K562 (cell line): ENCODE measurements at regions not wholly inside any gene's neighbourhood (a gene's known extent, or its start where the extent isn't known, plus 50 kb on each side); places are given as distances from the start of the nearest gene placed in this dataset.

Source experiments
- ATAC-seq: fragments of 200-7000 bp; cut with Tn5 transposase; 3 replicates; pipeline ENCODE4 v1.9.1; 2020; ENCODE audit warnings: moderate library complexity
- BruUV-seq: library from RNA; stranded (reverse); fragments of 400-500 nt; replicated peaks from 2 replicates; lab custom pipeline; 2021; lab: Mats Ljungman, UMichigan
- CTCF ChIA-PET: fragments of 300-600 bp; formaldehyde crosslinking; extraction: SDS; loops from one replicate; lab custom pipeline; 2021; ENCODE audit warnings: low intra/inter-chr PET ratio; lab: Yijun Ruan, JAX
- POLR2A ChIA-PET: fragments of 300-600, 350-650 bp; sonication (Branson Sonifier 250); formaldehyde crosslinking; extraction: SDS; loops from one replicate; lab custom pipeline; 2021; ENCODE audit warnings: antibody characterized with exemption, inconsistent platforms; lab: Yijun Ruan, JAX
- DNase-seq, 4 experiments: peaks; one replicate each; pipeline versions ENCODE4 v3.0.0 to v3.0.0-alpha.2; 2011 to 2018; ENCODE audit warnings: low spot score in 3 of 4, mixed read lengths in 3 of 4; ENCODE audit errors: extremely low read depth in 1 of 4
- FAIRE-seq: peaks from 2 replicates; lab custom pipeline; 2011; peaks lifted over from hg19 to GRCh38; lab: Jason Lieb, UNC
- H2AFZ ChIP-seq: 2 replicates; pipeline ENCODE4 v1.6.0; 2011; ENCODE audit warnings: low read depth, low read length, control low read depth, inconsistent platforms
- H3K27ac ChIP-seq: fragments of 200-600 bp; 3 replicates; pipeline ENCODE4 v1.8.0; 2011; ENCODE audit warnings: low read depth, mild to moderate bottlenecking, control low read depth, inconsistent platforms, low read length, moderate library complexity, mixed read lengths; ENCODE audit errors: extremely low read depth
- H3K27me3 ChIP-seq, 2 experiments: fragments of 300-600 bp in 1 of 2; 2 replicates in 1 of 2; 3 replicates in 1 of 2; pipeline versions ENCODE4 v1.6.0 to v1.8.0; 2011; ENCODE audit warnings: inconsistent platforms in 2 of 2, low read length in 2 of 2, mild to moderate bottlenecking in 1 of 2, mixed read lengths in 1 of 2, moderate library complexity in 1 of 2; ENCODE audit not compliant: control insufficient read depth in 2 of 2, insufficient read depth in 2 of 2
- H3K36me3 ChIP-seq: fragments of 300-600 bp; 3 replicates; pipeline ENCODE4 v1.8.0; 2011; ENCODE audit warnings: mild to moderate bottlenecking, low read length, inconsistent platforms; ENCODE audit not compliant: control insufficient read depth, insufficient read depth
- H3K4me1 ChIP-seq, 2 experiments: fragments of 200-600 bp in 1 of 2; replicated peaks in 1 of 2; 2 replicates in 1 of 2; 3 replicates in 1 of 2; pipeline versions ENCODE4 v1.5.1 to v1.8.0; 2011; ENCODE audit warnings: inconsistent platforms in 2 of 2, low read length in 2 of 2, mild to moderate bottlenecking in 1 of 2, mixed read lengths in 1 of 2, moderate library complexity in 1 of 2; ENCODE audit not compliant: control insufficient read depth in 2 of 2, insufficient read depth in 2 of 2
- H3K4me2 ChIP-seq: 2 replicates; pipeline ENCODE4 v1.6.1; 2011; ENCODE audit warnings: low read length, control low read depth, inconsistent platforms, mixed read lengths; ENCODE audit not compliant: insufficient read depth
- H3K4me3 ChIP-seq: fragments of 200-600 bp; sonication (generic), shearing (Covaris generic); 2 replicates; pipeline ENCODE4 v1.5.1; 2016; ENCODE audit warnings: control low read depth, inconsistent platforms
- H3K79me2 ChIP-seq: fragments of 200-600 bp; 3 replicates; pipeline ENCODE4 v1.8.0; 2011; ENCODE audit warnings: low read length, inconsistent platforms; ENCODE audit not compliant: control insufficient read depth, insufficient read depth
- H3K9ac ChIP-seq, 2 experiments: 2 replicates each; pipeline versions ENCODE4 v1.6.0 to v1.6.1; 2011; ENCODE audit warnings: low read depth in 2 of 2, low read length in 2 of 2, control low read depth in 1 of 2, inconsistent platforms in 1 of 2, mild to moderate bottlenecking in 1 of 2, mixed read lengths in 1 of 2; ENCODE audit not compliant: insufficient read depth in 1 of 2
- H3K9me1 ChIP-seq: one replicate; pipeline ENCODE4 v1.6.0; 2011; ENCODE audit warnings: inconsistent platforms, mild to moderate bottlenecking, low read length, moderate library complexity; ENCODE audit not compliant: control insufficient read depth, insufficient read depth
- H3K9me3 ChIP-seq: replicated peaks from 2 replicates; pipeline ENCODE4 v1.5.1; 2011; ENCODE audit warnings: low read depth, low read length, inconsistent platforms; ENCODE audit not compliant: control insufficient read depth, insufficient read depth
- H4K20me1 ChIP-seq: replicated peaks from 2 replicates; pipeline ENCODE4 v1.6.1; 2011; ENCODE audit warnings: low read length, inconsistent platforms, mixed read lengths; ENCODE audit not compliant: control insufficient read depth, insufficient read depth
- ATF6 ChIP-seq: sonication (generic); formaldehyde crosslinking; IDR thresholded peaks from 2 replicates; pipeline ENCODE4 v1.4.0; 2020; ENCODE audit warnings: mild to moderate bottlenecking, missing genetic modification reagents
- C11orf30 ChIP-seq: fragments of 450-650 bp; IDR thresholded peaks from 2 replicates; pipeline ENCODE4 v1.6.1; 2016; ENCODE audit warnings: low read depth, mild to moderate bottlenecking
- DACH1 ChIP-seq: fragments of 450-650 bp; IDR thresholded peaks from 2 replicates; pipeline ENCODE4 v1.6.1; 2018; ENCODE audit not compliant: partially characterized antibody
- E2F6 ChIP-seq, 2 experiments: IDR thresholded peaks; 2 replicates each; pipeline ENCODE4 v1.6.1; 2011; ENCODE audit warnings: borderline replicate concordance in 1 of 2, control low read depth in 1 of 2, low read depth in 1 of 2, low read length in 1 of 2, mild to moderate bottlenecking in 1 of 2, mixed read lengths in 1 of 2, moderate library complexity in 1 of 2; ENCODE audit not compliant: insufficient read depth in 1 of 2, insufficient read length in 1 of 2, poor library complexity in 1 of 2, severe bottlenecking in 1 of 2; ENCODE audit errors: extremely low read depth in 1 of 2
- ETS2 ChIP-seq: IDR thresholded peaks from 2 replicates; pipeline ENCODE4 v1.6.1; 2016; ENCODE audit warnings: borderline replicate concordance, missing genetic modification characterization, mild to moderate bottlenecking, moderate library complexity, missing compliant biosample characterization; ENCODE audit not compliant: poor library complexity, severe bottlenecking
- GABPB2 ChIP-seq: fragments of 250-450 bp; sonication (Bioruptor Pico); conservative IDR thresholded peaks from 2 replicates; pipeline ENCODE4 v1.5.1; 2021; ENCODE audit warnings: mild to moderate bottlenecking
- HIVEP1 ChIP-seq: fragments of 250-450 bp; sonication (Bioruptor Pico); IDR thresholded peaks from 2 replicates; pipeline ENCODE4 v1.4.0; 2020; ENCODE audit warnings: mild to moderate bottlenecking
- HSF4 ChIP-seq: fragments of 250-450 bp; sonication (Bioruptor Pico); IDR thresholded peaks from 2 replicates; pipeline ENCODE4 v2.1.2; 2022; ENCODE audit warnings: mild to moderate bottlenecking, moderate library complexity, borderline replicate concordance
- KDM2B ChIP-seq: fragments of 250-450 bp; sonication (Bioruptor Pico); IDR thresholded peaks from 2 replicates; pipeline ENCODE4 v1.8.0; 2021; ENCODE audit warnings: mild to moderate bottlenecking, moderate library complexity
- MAFF ChIP-seq: IDR thresholded peaks from 2 replicates; pipeline ENCODE4 v1.6.1; 2012; ENCODE audit warnings: low read length, improper control_type of control experiment
- MAFG ChIP-seq: fragments of 450-650 bp; conservative IDR thresholded peaks from 2 replicates; pipeline ENCODE4 v1.6.1; 2016; ENCODE audit warnings: missing genetic modification characterization, missing compliant biosample characterization
- MAFK ChIP-seq: IDR thresholded peaks from 2 replicates; pipeline ENCODE4 v1.6.1; 2011; ENCODE audit warnings: low read length, improper control_type of control experiment
- MAX ChIP-seq: sonication (generic); formaldehyde crosslinking; IDR thresholded peaks from 2 replicates; pipeline ENCODE4 v1.9.0; 2022; ENCODE audit warnings: mild to moderate bottlenecking, missing genetic modification reagents
- MYNN ChIP-seq, 2 experiments: sonication (generic); formaldehyde crosslinking in 1 of 2; IDR thresholded peaks; 2 replicates each; pipeline versions ENCODE4 v1.5.0 to v1.6.1; 2016 to 2020; ENCODE audit warnings: antibody characterized with exemption in 1 of 2, missing genetic modification reagents in 1 of 2
- RBM34 ChIP-seq: fragments of 200-400 bp; formaldehyde crosslinking; IDR thresholded peaks from 2 replicates; pipeline ENCODE4 v1.6.1; 2018; ENCODE audit warnings: low read length, borderline replicate concordance; ENCODE audit not compliant: insufficient read depth
- SRSF1 ChIP-seq: fragments of 200-400 bp; formaldehyde crosslinking; IDR thresholded peaks from 2 replicates; pipeline ENCODE4 v1.6.1; 2017; ENCODE audit warnings: mild to moderate bottlenecking, low read depth, low read length, moderate library complexity
- ZKSCAN1 ChIP-seq: fragments of 150-350 bp; IDR thresholded peaks from 2 replicates; pipeline ENCODE4 v1.6.1; 2016; ENCODE audit warnings: low read depth, low read length
- ZNF316 ChIP-seq: fragments of 450-650 bp; IDR thresholded peaks from 2 replicates; pipeline ENCODE4 v1.6.1; 2016
- ZNF717 ChIP-seq: fragments of 250-450 bp; sonication (Bioruptor Pico); IDR thresholded peaks from 2 replicates; pipeline ENCODE4 v1.5.0; 2021
- ZNF766 ChIP-seq: fragments of 200-800 bp; sonication (Bioruptor generic); conservative IDR thresholded peaks from 2 replicates; pipeline ENCODE4 v1.6.1; 2016; ENCODE audit warnings: missing genetic modification characterization, missing compliant biosample characterization
- in situ Hi-C: fragments of 300-500 bp; cut with MboI; formaldehyde crosslinking; loops from 4 replicates; pipeline ENCODE4 v1.15.0; 2018; ENCODE audit warnings: inconsistent platforms, mixed read lengths
- intact Hi-C: fragments of 100-400 bp; cut with micrococcal nuclease; formaldehyde crosslinking; loops from 2 replicates; pipeline ENCODE4 v1.14.2; 2022
- TF ChIP-seq, protein P1 (sequence below): fragments of 450-650 bp; IDR thresholded peaks from 2 replicates; pipeline ENCODE4 v1.6.1; 2018; ENCODE audit warnings: mild to moderate bottlenecking, low read depth; ENCODE audit not compliant: partially characterized antibody

- intact Hi-C loops, result no loop called here
- FAIRE-seq, result no peak
- in situ Hi-C loops, result no loop called here
- TF ChIP-seq, protein P1, sequence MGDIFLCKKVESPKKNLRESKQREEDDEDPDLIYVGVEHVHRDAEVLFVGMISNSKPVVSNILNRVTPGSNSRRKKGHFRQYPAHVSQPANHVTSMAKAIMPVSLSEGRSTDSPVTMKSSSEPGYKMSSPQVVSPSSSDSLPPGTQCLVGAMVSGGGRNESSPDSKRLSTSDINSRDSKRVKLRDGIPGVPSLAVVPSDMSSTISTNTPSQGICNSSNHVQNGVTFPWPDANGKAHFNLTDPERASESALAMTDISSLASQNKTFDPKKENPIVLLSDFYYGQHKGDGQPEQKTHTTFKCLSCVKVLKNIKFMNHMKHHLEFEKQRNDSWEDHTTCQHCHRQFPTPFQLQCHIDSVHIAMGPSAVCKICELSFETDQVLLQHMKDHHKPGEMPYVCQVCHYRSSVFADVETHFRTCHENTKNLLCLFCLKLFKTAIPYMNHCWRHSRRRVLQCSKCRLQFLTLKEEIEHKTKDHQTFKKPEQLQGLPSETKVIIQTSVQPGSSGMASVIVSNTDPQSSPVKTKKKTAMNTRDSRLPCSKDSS, result no peak
- no peak for TF ChIP-seq HIVEP1
- TF ChIP-seq MAFG (tag), result peak; percentile 47
- TF ChIP-seq RBM34, result no peak
- TF ChIP-seq HSF4, result no peak
- no peak for TF ChIP-seq GABPB2 (CRISPR knock-in tag)
- TF ChIP-seq DACH1, result no peak
- no peak for TF ChIP-seq KDM2B (CRISPR knock-in tag)
- TF ChIP-seq ZNF316, result peak; percentile 81
- TF ChIP-seq ZKSCAN1, result no peak
- TF ChIP-seq ZNF717 (CRISPR knock-in tag), result no peak
- TF ChIP-seq E2F6 (IDR thresholded peaks at IDR 0.05; ENCODE audit: borderline replicate concordance in 1 of 2, extremely low read depth in 1 of 2, insufficient read depth in 1 of 2, insufficient read length in 1 of 2, low read depth in 1 of 2, low read length in 1 of 2, poor library complexity in 1 of 2, severe bottlenecking in 1 of 2), result no peak
- TF ChIP-seq MAFK, result peak; percentile 33; the same call in 1 of the 2 replicates
- no peak for TF ChIP-seq ATF6 (CRISPR knock-in tag)
- TF ChIP-seq ETS2 (tag), result no peak
- no peak for TF ChIP-seq MYNN (IDR thresholded peaks at IDR 0.05)
- TF ChIP-seq MYNN (CRISPR knock-in tag; IDR thresholded peaks at IDR 0.05), result no peak
- TF ChIP-seq C11orf30, result peak; percentile 44; the same call in 1 of the 2 replicates
- peak; percentile 35; the same call in 1 of the 2 replicates for TF ChIP-seq MAFF
- no peak for TF ChIP-seq ZNF766 (CRISPR knock-in tag)
- TF ChIP-seq MAX (CRISPR knock-in tag), result no peak
- TF ChIP-seq SRSF1, result no peak
Measured at GRCh38 chr5:30209755-30210154, 983.7 kb upstream of the CDH6 start.

More at GRCh38 chr5:30209755-30210154, 983.7 kb upstream of the CDH6 start:
- Histone ChIP-seq H3K27me3 (no peaks in the 10 kb centered on the region), H3K36me3 (no peaks in the 10 kb centered on the region), H3K79me2 (no peaks in the 10 kb centered on the region), H3K4me1 (no peaks in the 10 kb centered on the region), H3K4me3 (no peak overlapping the region), H4K20me1 (no peaks in the 10 kb centered on the region), H3K9ac (no peak overlapping the region), H3K4me2 (no peak overlapping the region), H3K27ac (no peak overlapping the region), H3K9me3 (no peaks in the 10 kb centered on the region; the same call in 1 of the 2 replicates), H2AFZ (no peak overlapping the region), H3K9me1 (no peaks in the 10 kb centered on the region)
- BruUV-seq, result no TSS peak
- ATAC-seq (no peak), DNase-seq (no peak)
- CTCF ChIA-PET, result no interaction called here
- POLR2A ChIA-PET, result no interaction called here
